ENCODE measurements at regions not wholly inside any gene's neighbourhood (a gene's known extent, or its start where the extent isn't known, plus 50 kb on each side); places are given as distances from the start of the nearest gene placed in this dataset.
"Not testable (repeated sequence)": the region's sequence is repeated elsewhere in the genome, so short reads cannot be mapped to it uniquely, and the experiment has no call there.

DNA sequence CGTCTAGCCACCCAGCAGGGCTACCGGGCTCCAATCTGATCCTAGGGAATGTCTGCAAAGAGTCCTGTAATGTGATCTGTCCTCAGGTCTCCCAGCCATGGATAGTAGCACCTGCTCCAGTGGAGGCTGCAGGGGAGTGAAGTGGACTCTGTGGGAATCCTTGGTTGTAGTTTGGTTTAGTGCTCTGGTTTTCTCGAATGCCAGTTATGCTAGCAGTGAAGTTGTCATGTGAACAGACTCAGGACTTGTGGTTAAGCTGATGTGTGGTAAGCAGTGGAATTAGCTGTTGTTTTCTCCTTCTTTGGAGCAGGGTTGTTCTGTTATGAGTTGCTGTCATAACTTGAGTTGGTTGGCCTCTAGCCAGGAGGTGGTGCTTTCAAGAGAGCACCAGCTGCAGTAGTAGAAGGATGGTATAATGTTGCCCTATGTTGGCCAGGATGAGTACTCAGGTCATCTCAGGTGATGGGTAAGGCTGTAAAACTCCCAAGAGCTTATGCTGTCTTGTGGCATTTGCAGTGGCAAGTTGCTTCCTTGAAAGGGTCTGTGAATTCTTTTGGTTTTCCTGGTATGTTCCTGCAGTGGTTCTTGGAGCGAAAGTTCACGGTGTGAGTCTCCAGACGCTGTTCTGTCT lies 390.2 kb downstream of the UTRN start:
- CTCF ChIA-PET = no interaction called here
- Histone ChIP-seq H3K27ac (ENCODE audit: low read length) (no peak overlapping the region), H3K4me3 (ENCODE audit: low read length) (no peak overlapping the region), H3K4me2 (ENCODE audit: low read length) (no peak overlapping the region), H3K4me1 (ENCODE audit: insufficient read depth, low read length) (no peaks in the 10 kb centered on the region), H3K9me2 (replicated peaks; ENCODE audit: low read length) (no peaks in the 10 kb centered on the region), H3K9me3 (ENCODE audit: low read length) (peaks cover 6% of the 10 kb centered on the region), H3F3A (ENCODE audit: low read length, unreplicated experiment) (no peaks in the 10 kb centered on the region), H3K27me3 (ENCODE audit: low read length) (no peaks in the 10 kb centered on the region), H2AFZ (ENCODE audit: low read length) (no peak overlapping the region), H4K20me1 (ENCODE audit: low read length) (no peaks in the 10 kb centered on the region), H3K79me2 (ENCODE audit: low read length) (no peaks in the 10 kb centered on the region), H3K36me3 (ENCODE audit: low read depth, low read length) (no peaks in the 10 kb centered on the region), H3K9ac (ENCODE audit: low read length) (no peak overlapping the region)
- POLR2A ChIA-PET (ENCODE audit: unreplicated experiment) = no interaction called here
- intact Hi-C loops (cut with micrococcal nuclease) = no loop called here
- no peak for ATAC-seq
- no peak for TF ChIP-seq EZH2 (IDR thresholded peaks at IDR 0.05; ENCODE audit: low read length, unreplicated experiment)
- TF ChIP-seq, protein P1, sequence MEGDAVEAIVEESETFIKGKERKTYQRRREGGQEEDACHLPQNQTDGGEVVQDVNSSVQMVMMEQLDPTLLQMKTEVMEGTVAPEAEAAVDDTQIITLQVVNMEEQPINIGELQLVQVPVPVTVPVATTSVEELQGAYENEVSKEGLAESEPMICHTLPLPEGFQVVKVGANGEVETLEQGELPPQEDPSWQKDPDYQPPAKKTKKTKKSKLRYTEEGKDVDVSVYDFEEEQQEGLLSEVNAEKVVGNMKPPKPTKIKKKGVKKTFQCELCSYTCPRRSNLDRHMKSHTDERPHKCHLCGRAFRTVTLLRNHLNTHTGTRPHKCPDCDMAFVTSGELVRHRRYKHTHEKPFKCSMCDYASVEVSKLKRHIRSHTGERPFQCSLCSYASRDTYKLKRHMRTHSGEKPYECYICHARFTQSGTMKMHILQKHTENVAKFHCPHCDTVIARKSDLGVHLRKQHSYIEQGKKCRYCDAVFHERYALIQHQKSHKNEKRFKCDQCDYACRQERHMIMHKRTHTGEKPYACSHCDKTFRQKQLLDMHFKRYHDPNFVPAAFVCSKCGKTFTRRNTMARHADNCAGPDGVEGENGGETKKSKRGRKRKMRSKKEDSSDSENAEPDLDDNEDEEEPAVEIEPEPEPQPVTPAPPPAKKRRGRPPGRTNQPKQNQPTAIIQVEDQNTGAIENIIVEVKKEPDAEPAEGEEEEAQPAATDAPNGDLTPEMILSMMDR (conservative IDR thresholded peaks at IDR 0.05; ENCODE audit: low read depth, low read length) = no peak
- no peak for TF ChIP-seq EZH2phosphoT487 (IDR thresholded peaks at IDR 0.05; ENCODE audit: borderline replicate concordance, low read length)
- BruUV-seq (replicated peaks) = no TSS peak
- DNase-seq = no peak

DNA sequence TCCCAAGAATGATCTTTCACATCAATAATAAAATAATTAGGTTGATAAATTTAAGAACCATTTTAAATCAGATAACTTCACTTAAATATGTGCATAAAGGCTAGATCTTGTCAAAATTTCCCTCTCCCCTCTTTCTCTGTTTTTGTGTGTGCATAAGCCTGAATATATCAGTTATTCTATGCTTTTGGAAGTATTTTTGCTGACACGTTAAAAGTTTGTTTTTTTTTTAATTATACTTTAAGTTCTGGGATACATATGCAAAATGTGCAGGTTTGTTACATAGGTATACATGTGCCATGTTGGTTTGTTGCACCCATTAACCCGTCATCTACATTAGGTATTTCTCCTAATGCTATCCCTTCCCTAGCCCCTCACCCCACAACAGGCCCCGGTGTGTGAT lies 391.2 kb downstream of the UTRN start:
- H3F3A ChIP-seq (ENCODE audit: low read length, unreplicated experiment); intact Hi-C loops (cut with micrococcal nuclease); H4K20me1 ChIP-seq (ENCODE audit: low read length); POLR2A ChIA-PET (ENCODE audit: unreplicated experiment); H3K4me2 ChIP-seq (ENCODE audit: low read length); H3K27ac ChIP-seq (ENCODE audit: low read length); H3K4me1 ChIP-seq (ENCODE audit: insufficient read depth, low read length); H3K79me2 ChIP-seq (ENCODE audit: low read length); H3K9me3 ChIP-seq (ENCODE audit: low read length); H3K9ac ChIP-seq (ENCODE audit: low read length); ATAC-seq; H3K27me3 ChIP-seq (ENCODE audit: low read length); CTCF ChIA-PET; H3K36me3 ChIP-seq (ENCODE audit: low read depth, low read length); BruUV-seq (replicated peaks); DNase-seq; H3K4me3 ChIP-seq (ENCODE audit: low read length); H2AFZ ChIP-seq (ENCODE audit: low read length); H3K9me2 ChIP-seq (replicated peaks; ENCODE audit: low read length): not testable (repeated sequence)

DNA sequence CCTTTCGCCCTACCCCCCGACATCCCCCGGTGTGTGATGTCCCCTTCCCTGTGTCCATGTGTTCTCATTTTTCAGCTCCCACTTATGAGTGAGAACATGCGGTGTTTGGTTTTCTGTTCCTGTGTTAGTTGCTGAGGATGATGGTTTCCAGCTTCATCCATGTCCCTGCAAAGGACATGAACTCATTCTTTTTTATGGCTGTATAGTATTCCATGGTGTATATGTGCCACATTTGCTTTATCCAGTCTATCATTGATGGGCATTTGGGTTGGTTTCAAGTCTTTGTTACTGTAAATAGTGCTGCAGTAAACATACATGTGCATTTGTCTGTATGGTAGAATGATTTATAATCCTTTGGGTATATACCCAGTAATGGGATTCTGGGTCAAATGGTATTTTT lies 392.1 kb downstream of the UTRN start:
- CTCF ChIA-PET = not testable (repeated sequence)

DNA sequence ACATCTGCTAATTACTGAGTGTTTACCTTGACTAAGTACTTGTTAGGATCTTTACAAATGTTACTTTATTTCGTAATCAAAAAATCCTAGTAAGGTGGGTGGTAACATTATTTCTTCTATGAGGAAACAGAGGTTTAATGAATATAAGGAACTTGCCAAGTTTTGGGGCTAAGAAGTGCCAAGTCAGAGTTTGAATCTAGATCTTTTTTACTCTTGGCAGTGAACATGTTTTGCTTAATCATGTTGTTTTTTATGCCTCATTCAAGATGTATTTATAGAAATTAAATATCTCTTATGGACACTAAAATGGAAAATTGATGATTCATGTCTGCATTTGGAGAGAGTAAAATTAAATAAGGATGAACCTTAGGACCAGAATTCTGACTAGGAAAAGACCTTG lies 393.7 kb downstream of the UTRN start:
- H4K20me1 ChIP-seq (ENCODE audit: low read length) = no peaks in the 10 kb centered on the region
- no peak for ATAC-seq
- CTCF ChIA-PET = no interaction called here
- no peaks in the 10 kb centered on the region for H3K4me1 ChIP-seq (ENCODE audit: insufficient read depth, low read length)
- H3F3A ChIP-seq (ENCODE audit: low read length, unreplicated experiment) = no peaks in the 10 kb centered on the region
- 0 out of 2 replicates have a peak, but pooled peaks cover 2% of the 10 kb centered on the region for H3K9me3 ChIP-seq (ENCODE audit: low read length)
- DNase-seq = no peak
- TF ChIP-seq, protein P1 (conservative IDR thresholded peaks at IDR 0.05; ENCODE audit: low read depth, low read length) = no peak
- H3K27ac ChIP-seq (ENCODE audit: low read length) = no peak overlapping the region
- no peaks in the 10 kb centered on the region for H3K9me2 ChIP-seq (replicated peaks; ENCODE audit: low read length)
- H3K27me3 ChIP-seq (ENCODE audit: low read length) = no peaks in the 10 kb centered on the region
- no peak overlapping the region for H3K4me2 ChIP-seq (ENCODE audit: low read length)
- H2AFZ ChIP-seq (ENCODE audit: low read length) = no peak overlapping the region
- H3K9ac ChIP-seq (ENCODE audit: low read length) = no peak overlapping the region
- H3K79me2 ChIP-seq (ENCODE audit: low read length) = no peaks in the 10 kb centered on the region
- POLR2A ChIA-PET (ENCODE audit: unreplicated experiment) = no interaction called here
- intact Hi-C loops (cut with micrococcal nuclease) = no loop called here
- no peaks in the 10 kb centered on the region for H3K36me3 ChIP-seq (ENCODE audit: low read depth, low read length)
- no TSS peak for BruUV-seq (replicated peaks)
- no peak overlapping the region for H3K4me3 ChIP-seq (ENCODE audit: low read length)

More for the DNA sequence above, 392.1 kb downstream of the UTRN start:
- POLR2A ChIA-PET (ENCODE audit: unreplicated experiment); BruUV-seq (replicated peaks); intact Hi-C loops (cut with micrococcal nuclease); H3K9ac ChIP-seq (ENCODE audit: low read length); H3K4me1 ChIP-seq (ENCODE audit: insufficient read depth, low read length); H3K36me3 ChIP-seq (ENCODE audit: low read depth, low read length); H3K27me3 ChIP-seq (ENCODE audit: low read length); H3K9me3 ChIP-seq (ENCODE audit: low read length); H3K27ac ChIP-seq (ENCODE audit: low read length); H2AFZ ChIP-seq (ENCODE audit: low read length); H4K20me1 ChIP-seq (ENCODE audit: low read length); H3K4me2 ChIP-seq (ENCODE audit: low read length); H3F3A ChIP-seq (ENCODE audit: low read length, unreplicated experiment); H3K9me2 ChIP-seq (replicated peaks; ENCODE audit: low read length); ATAC-seq; DNase-seq; H3K79me2 ChIP-seq (ENCODE audit: low read length); H3K4me3 ChIP-seq (ENCODE audit: low read length): not testable (repeated sequence)

Measured in PC-3 (cell line).